GM12872 (cell line): ENCODE measurements at regions not wholly inside any gene's neighbourhood (a gene's known extent, or its start where the extent isn't known, plus 50 kb on each side); places are given as distances from the start of the nearest gene placed in this dataset.

Source experiments
- TF ChIP-seq, protein P1 (sequence below): IDR thresholded peaks from 3 replicates; pipeline ENCODE4 v1.5.1; 2011; ENCODE audit warnings: low read depth, mild to moderate bottlenecking, low read length, moderate library complexity; ENCODE audit not compliant: insufficient read depth

DNA sequence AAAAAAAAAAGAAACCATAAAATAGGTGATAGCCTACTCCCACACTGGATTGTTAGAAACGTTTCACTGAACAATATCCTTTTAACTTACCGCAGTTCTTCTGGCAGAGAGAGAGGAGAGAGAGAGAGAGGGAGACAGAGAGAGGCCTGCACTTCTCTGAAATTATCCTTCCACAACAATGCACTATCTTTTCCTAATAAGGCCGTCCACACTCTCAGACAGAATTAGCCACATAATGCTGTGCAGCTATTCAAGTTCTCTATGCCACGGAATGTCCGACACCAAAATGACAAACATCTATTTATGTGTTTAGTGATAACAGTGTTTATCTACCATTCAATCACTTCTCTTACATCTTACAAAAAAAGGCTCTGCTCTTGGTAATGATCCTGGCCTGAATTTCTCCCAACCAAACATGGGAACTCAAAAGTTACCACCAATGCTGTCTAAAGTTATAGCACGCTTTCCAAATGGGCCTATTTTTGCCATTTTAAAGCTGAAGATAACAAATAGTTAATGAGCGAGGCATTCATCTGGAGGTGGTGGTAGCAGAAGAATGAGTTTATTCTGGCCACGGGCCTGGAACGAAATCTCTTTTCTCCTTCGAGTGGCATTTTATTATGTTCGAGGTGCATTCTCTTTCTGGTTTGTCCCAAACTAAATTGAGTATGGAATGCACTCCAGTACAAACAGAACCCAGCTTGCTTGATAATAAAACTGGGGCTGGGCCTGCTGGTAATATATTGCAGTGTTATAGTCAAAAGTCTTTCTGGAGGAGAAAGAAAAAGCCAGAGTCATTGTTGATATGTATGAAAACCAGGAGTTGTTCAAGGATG lies 160.2 kb upstream of the SVIL start:
- TF ChIP-seq, protein P1, sequence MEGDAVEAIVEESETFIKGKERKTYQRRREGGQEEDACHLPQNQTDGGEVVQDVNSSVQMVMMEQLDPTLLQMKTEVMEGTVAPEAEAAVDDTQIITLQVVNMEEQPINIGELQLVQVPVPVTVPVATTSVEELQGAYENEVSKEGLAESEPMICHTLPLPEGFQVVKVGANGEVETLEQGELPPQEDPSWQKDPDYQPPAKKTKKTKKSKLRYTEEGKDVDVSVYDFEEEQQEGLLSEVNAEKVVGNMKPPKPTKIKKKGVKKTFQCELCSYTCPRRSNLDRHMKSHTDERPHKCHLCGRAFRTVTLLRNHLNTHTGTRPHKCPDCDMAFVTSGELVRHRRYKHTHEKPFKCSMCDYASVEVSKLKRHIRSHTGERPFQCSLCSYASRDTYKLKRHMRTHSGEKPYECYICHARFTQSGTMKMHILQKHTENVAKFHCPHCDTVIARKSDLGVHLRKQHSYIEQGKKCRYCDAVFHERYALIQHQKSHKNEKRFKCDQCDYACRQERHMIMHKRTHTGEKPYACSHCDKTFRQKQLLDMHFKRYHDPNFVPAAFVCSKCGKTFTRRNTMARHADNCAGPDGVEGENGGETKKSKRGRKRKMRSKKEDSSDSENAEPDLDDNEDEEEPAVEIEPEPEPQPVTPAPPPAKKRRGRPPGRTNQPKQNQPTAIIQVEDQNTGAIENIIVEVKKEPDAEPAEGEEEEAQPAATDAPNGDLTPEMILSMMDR: no peak

DNA sequence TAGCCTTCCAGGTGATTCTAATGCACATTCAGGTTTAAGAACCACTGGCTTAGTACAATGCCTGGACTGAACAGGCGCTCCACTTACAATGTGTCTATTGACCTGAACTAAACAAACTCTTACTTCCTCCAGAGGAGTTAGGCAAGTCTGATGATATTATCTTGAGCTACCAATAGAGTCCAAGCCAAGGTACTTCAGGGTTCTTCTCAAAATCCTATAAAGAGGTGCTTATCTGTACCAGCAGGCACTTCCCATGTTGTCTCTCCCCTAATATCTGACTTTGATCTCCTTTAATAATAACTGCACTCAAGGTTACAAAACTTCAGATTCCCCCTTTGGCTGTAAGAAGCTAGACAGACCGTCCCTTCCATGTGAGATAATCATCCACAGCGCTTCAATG lies 157.0 kb upstream of the SVIL start:
- TF ChIP-seq, protein P1: no peak

DNA sequence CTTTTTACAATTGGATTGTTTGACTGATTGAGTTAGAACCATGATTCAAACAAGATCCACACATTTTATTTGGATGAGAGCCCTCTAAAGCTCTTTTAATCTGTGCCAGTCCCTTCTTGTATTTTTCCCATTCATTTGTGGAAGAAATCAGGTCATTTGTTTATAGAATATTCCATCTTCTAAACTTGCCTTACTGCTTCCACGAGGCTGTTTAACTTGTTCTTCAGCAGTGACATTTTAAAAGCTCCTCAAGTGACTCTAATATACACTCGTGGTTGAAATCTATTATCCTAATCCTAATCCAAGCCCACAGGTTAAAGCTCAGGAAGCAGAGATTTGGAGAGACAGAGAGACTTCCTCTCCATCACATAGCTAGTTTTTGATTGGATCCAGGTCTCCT lies 155.4 kb upstream of the SVIL start:
- TF ChIP-seq, protein P1: no peak

DNA sequence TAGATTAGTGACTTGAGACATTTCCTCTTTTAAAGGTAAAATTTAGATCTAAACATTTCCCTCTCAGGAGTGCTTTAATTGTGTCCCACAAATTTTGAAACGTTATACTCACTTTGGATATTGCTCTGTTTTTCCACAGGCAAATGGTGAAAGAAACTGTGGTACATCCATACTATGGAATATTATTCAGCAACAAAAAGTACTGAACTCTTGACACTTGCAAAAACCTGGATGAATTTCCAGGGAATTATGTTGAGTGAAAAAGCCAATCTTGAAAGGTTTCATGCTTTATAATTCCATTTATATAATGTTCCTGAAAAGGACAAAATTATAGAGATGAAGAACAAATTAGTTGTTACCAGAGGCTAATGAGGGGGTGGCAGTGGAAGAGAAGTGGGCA lies 153.3 kb upstream of the SVIL start:
- TF ChIP-seq, protein P1: no peak

DNA sequence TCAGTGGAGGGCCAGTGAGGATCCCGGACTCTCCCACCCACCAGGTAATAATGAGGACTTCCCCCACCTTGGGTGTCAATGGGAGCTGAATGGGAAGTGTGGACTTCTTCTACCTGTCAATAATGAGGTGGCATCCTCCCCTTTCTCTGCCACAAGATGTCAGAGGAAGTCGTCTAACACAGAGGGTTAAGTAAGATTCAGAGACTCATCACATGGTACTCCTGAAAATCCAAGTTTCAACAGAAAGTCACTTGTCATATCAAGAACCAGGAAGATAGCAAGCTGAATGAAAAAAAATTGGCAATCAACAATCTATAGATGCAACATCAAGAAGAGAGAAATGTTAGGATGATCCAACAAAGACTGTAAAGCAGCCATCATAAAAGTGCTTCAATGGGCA lies 150.9 kb upstream of the SVIL start:
- TF ChIP-seq, protein P1: no peak

DNA sequence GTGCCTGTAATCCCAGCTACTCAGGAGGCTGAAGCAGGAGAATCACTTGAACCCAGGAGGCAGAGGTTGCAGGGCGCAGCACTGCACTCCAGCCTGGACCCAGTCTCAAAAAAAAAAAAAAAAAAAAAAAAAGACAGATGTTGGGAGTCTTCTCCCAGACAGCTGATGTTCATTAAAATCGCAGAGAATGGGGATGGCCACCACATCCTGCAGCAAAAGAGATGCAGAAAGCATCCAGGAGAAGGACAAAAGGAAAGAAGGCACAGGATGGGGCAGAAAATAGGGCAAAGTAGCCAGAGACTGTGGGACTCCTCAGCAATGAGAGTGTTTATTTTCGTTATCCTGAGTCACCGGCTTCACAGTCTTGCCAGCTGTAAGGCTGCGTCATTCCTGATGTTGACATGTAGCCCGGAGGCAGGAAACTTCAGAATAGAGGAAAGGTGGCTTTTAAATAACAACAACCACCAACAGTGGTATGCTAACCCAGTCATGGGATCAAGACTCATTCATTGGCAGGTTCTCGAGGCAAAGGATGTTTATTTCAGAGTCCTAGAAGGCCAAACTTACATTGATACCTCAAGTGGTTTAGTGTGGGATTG lies 149.5 kb upstream of the SVIL start:
- TF ChIP-seq, protein P1: no peak

DNA sequence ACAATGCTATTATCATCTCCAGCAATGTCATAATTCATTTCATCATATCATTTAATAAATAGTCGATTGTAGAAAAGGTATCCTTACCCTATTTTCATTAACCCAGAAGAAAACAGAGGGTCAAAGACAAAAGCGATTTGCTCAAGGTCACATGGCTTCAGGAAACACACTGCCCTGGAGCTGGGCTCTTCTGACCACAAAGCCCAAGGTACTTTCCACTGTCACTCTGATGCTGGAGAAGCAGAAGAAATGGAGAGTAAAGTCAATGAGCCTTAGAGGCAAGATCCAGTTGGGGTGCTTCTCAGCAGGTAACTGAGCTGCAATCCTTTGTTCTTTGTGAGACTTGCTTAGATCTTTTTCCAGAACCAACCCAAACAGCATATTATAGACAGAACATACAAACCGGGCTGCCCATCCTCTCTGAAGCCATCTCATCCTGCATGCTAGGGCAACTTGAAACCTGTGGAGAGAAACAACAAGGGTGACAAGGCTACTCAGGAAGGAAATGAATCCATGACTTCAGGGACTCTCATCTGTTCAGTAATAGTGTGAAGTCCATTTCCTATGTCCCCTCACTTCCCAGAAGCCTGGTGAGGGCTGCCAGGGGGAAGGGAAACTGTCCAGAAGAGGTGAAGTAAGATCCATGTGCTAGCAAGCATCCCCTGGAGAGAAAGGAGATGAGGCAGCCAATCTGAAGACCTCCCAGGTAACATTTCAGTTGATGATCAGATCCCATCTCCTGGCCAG lies 148.6 kb upstream of the SVIL start:
- TF ChIP-seq, protein P1: no peak
